A549 (cell line): ENCODE measurements at regions not wholly inside any gene's neighbourhood (a gene's known extent, or its start where the extent isn't known, plus 50 kb on each side); places are given as distances from the start of the nearest gene placed in this dataset.

ENCODE experiments used
- FOSL2 ChIP-seq, 2 experiments: fragments of 450-650 bp in 1 of 2; fragments of >200 bp in 1 of 2; sonication (Bioruptor Twin) in 1 of 2; formaldehyde crosslinking; IDR thresholded peaks; 2 replicates each; pipeline versions ENCODE4 v1.5.0 to v1.6.1; 2016 to 2020; ENCODE audit warnings: mild to moderate bottlenecking in 1 of 2, moderate library complexity in 1 of 2
- HOXB5 ChIP-seq: fragments of 250-450 bp; sonication (Bioruptor Pico); IDR thresholded peaks from 2 replicates; pipeline ENCODE4 v1.5.0; 2020; ENCODE audit warnings: mild to moderate bottlenecking, moderate library complexity
- MYC ChIP-seq: IDR thresholded peaks from 2 replicates; pipeline ENCODE4 v1.6.1; 2012; ENCODE audit warnings: mild to moderate bottlenecking, inconsistent platforms, low read length, improper control_type of control experiment, borderline replicate concordance
- RNF2 ChIP-seq: fragments of 200-600 bp; sonication (generic); IDR thresholded peaks from 2 replicates; pipeline ENCODE4 v1.6.1; 2016; ENCODE audit warnings: low read depth, mild to moderate bottlenecking, antibody characterized with exemption, moderate library complexity, borderline replicate concordance

DNA sequence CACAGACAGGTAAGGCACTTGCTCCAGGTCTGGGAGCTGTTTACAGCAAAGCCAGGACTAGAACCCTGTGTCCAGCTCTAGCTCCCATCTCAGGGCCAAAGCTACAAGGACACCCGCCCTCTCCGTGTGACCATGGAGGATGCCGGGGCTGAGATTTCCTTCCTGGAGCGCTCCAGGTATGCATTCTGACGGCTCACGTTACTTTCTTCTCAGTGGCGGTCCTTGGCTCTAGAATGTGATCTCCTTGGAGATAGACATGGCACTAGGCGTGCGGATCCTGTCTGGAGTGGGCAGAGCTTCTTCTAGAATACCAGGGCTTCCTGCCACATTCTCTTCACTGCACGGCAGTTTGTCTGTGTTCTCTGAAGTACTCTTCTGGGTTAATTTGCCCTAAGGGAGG is 185.7 kb downstream of the OPA1 start:
- TF ChIP-seq HOXB5 (CRISPR knock-in tag): no peak
- TF ChIP-seq RNF2: no peak
- TF ChIP-seq FOSL2 (IDR thresholded peaks at IDR 0.05): no peak
- TF ChIP-seq FOSL2 (CRISPR knock-in tag; IDR thresholded peaks at IDR 0.05): no peak
- no peak for TF ChIP-seq MYC
